Esophagus muscularis mucosa (tissue), 4 donors: ENCODE measurements at regions not wholly inside any gene's neighbourhood (a gene's known extent, or its start where the extent isn't known, plus 50 kb on each side); places are given as distances from the start of the nearest gene placed in this dataset.

Source experiments
- DNase-seq: peaks from one replicate; pipeline ENCODE4 v3.0.0-alpha.2; 2017; ENCODE audit errors: extremely low spot score
- H3K27ac ChIP-seq, 4 donors: fragments of 200-600 bp; sonication (generic); replicated peaks in 1 of 4; 1 replicate in 3 of 4; 2 replicates in 1 of 4; pipeline ENCODE4 v1.5.1; 2016 to 2019; ENCODE audit warnings: mild to moderate bottlenecking in 1 of 4
- H3K27me3 ChIP-seq, 4 donors: fragments of 200-600 bp; sonication (generic); one replicate each; pipeline versions ENCODE4 v1.5.1 to v1.6.0; 2016 to 2019
- H3K36me3 ChIP-seq, 4 donors: fragments of 200-600 bp; sonication (generic); one replicate each; pipeline ENCODE4 v1.5.1; 2016 to 2019
- H3K4me1 ChIP-seq, 4 donors: fragments of 200-600 bp; sonication (generic); one replicate each; pipeline ENCODE4 v1.5.1; 2016 to 2019
- H3K4me3 ChIP-seq, 4 donors: fragments of 200-600 bp; sonication (generic); 1 replicate in 2 of 4; 2 replicates in 2 of 4; pipeline ENCODE4 v1.5.1; 2016 to 2019; ENCODE audit warnings: mild to moderate bottlenecking in 4 of 4, moderate library complexity in 1 of 4
- H3K9me3 ChIP-seq, 4 donors: fragments of 200-600 bp; sonication (generic); 1 replicate in 3 of 4; 2 replicates in 1 of 4; pipeline ENCODE4 v1.5.1; 2016 to 2019
- CTCF ChIP-seq, 3 experiments: fragments of 200-600 bp in 2 of 3; fragments of 450-650 bp in 1 of 3; sonication (generic) in 2 of 3; IDR thresholded peaks; one replicate each; pipeline ENCODE4 v1.5.1; 2017 to 2019; ENCODE audit warnings: antibody characterized with exemption in 3 of 3, mild to moderate bottlenecking in 2 of 3, moderate library complexity in 1 of 3
- EP300 ChIP-seq: sonication (generic); formaldehyde crosslinking; IDR thresholded peaks from one replicate; pipeline ENCODE4 v1.6.1; 2017; ENCODE audit warnings: antibody characterized with exemption
- POLR2A ChIP-seq: fragments of 450-650 bp; IDR thresholded peaks from one replicate; pipeline ENCODE4 v1.6.1; 2017; ENCODE audit warnings: antibody characterized with exemption, moderate library complexity, mild to moderate bottlenecking, low read depth
- POLR2AphosphoS5 ChIP-seq, 2 donors: sonication (generic); formaldehyde crosslinking; IDR thresholded peaks; one replicate each; pipeline ENCODE4 v1.6.1; 2017; ENCODE audit warnings: antibody characterized with exemption in 2 of 2
- WGBS: methylation state at CpG from one replicate; pipeline ENCODE4 v1.1.5; 2018; 5-methylcytosine and 5-hydroxymethylcytosine counted together
- intact Hi-C: fragments of 100-400 bp; cut with DNase I; formaldehyde crosslinking; loops from one replicate; pipeline ENCODE4 v1.15.1; 2023

GRCh38 chr14:104331871-104332605, 193.7 kb downstream of the KIF26A start:
- WGBS: 83% methylated on average over 20 of the region's 20 CpGs
- TF ChIP-seq CTCF (IDR thresholded peaks at IDR 0.05) (no peak), POLR2A (no peak), EP300 (no peak), POLR2AphosphoS5 (IDR thresholded peaks at IDR 0.05) (no peak)
- no peaks in the 10 kb centered on the region for H3K36me3 ChIP-seq
- DNase-seq: no peak
- no peaks in the 10 kb centered on the region for H3K4me1 ChIP-seq
- H3K27ac ChIP-seq: no peak overlapping the region
- peaks cover 0 to 22% (median 0%) of the 10 kb centered on the region in 4 donors for H3K27me3 ChIP-seq
- H3K4me3 ChIP-seq: no peak overlapping the region
- intact Hi-C loops: no loop called here
- H3K9me3 ChIP-seq: peaks cover 0 to 21% (median 17%) of the 10 kb centered on the region in 4 donors

- DNase-seq: no peak
- WGBS: no CpG with 5 or more reads among the region's 15 CpGs
- intact Hi-C loops: no loop called here
- H3K4me1 ChIP-seq: no peaks in the 10 kb centered on the region
- TF ChIP-seq EP300: no peak
- no peak for TF ChIP-seq POLR2AphosphoS5 (IDR thresholded peaks at IDR 0.05)
- TF ChIP-seq CTCF (IDR thresholded peaks at IDR 0.05): no peak
- no peak for TF ChIP-seq POLR2A
- peaks cover 0 to 22% (median 0%) of the 10 kb centered on the region in 4 donors for H3K27me3 ChIP-seq
- H3K36me3 ChIP-seq: no peaks in the 10 kb centered on the region
- H3K27ac ChIP-seq: no peak overlapping the region
- H3K4me3 ChIP-seq: no peak overlapping the region
- peaks cover 0 to 21% (median 20%) of the 10 kb centered on the region in 4 donors for H3K9me3 ChIP-seq
These were observed 194.4 kb downstream of the KIF26A start for GRCh38 chr14:104332634-104333270.

- H3K27ac ChIP-seq: no peak overlapping the region
- no peaks in the 10 kb centered on the region for H3K4me1 ChIP-seq
- DNase-seq: no peak
- intact Hi-C loops: no loop called here
- H3K4me3 ChIP-seq: no peak overlapping the region
- peaks cover 0 to 29% (median 24%) of the 10 kb centered on the region in 4 donors for H3K9me3 ChIP-seq
- H3K36me3 ChIP-seq: no peaks in the 10 kb centered on the region
- peaks cover 0 to 22% (median 0%) of the 10 kb centered on the region in 4 donors for H3K27me3 ChIP-seq
- 75% methylated on average over 26 of the region's 39 CpGs for WGBS
- TF ChIP-seq EP300 (no peak), POLR2A (no peak), POLR2AphosphoS5 (IDR thresholded peaks at IDR 0.05) (no peak), CTCF (IDR thresholded peaks at IDR 0.05) (no peak)
These were observed 195.4 kb downstream of the KIF26A start for GRCh38 chr14:104333646-104334423.

GRCh38 chr14:104334424-104335161, 196.2 kb downstream of the KIF26A start:
- intact Hi-C loops: no loop called here
- peaks cover 0 to 26% (median 22%) of the 10 kb centered on the region in 4 donors for H3K9me3 ChIP-seq
- no peaks in the 10 kb centered on the region for H3K4me1 ChIP-seq
- H3K27ac ChIP-seq: no peak overlapping the region
- H3K27me3 ChIP-seq: peaks cover 0 to 22% (median 0%) of the 10 kb centered on the region in 4 donors
- 91% methylated on average over 30 of the region's 31 CpGs for WGBS
- no peak overlapping the region for H3K4me3 ChIP-seq
- no peak for DNase-seq
- H3K36me3 ChIP-seq: no peaks in the 10 kb centered on the region
- TF ChIP-seq POLR2AphosphoS5 (IDR thresholded peaks at IDR 0.05) (no peak), CTCF (IDR thresholded peaks at IDR 0.05) (no peak), EP300 (no peak), POLR2A (no peak)
